NCI-H2107 treated with DMSO at 0.1 percent for 48 hours (cell line): ENCODE measurements at regions not wholly inside any gene's neighbourhood (a gene's known extent, or its start where the extent isn't known, plus 50 kb on each side); places are given as distances from the start of the nearest gene placed in this dataset.
"Not testable (repeated sequence)": the region's sequence is repeated elsewhere in the genome, so short reads cannot be mapped to it uniquely, and the experiment has no call there.

ENCODE experiments used
- DNase-seq: peaks from one replicate; lab custom pipeline; 2025; ENCODE audit not compliant: unreplicated experiment; lab: John Stamatoyannopoulos, UW

DNA sequence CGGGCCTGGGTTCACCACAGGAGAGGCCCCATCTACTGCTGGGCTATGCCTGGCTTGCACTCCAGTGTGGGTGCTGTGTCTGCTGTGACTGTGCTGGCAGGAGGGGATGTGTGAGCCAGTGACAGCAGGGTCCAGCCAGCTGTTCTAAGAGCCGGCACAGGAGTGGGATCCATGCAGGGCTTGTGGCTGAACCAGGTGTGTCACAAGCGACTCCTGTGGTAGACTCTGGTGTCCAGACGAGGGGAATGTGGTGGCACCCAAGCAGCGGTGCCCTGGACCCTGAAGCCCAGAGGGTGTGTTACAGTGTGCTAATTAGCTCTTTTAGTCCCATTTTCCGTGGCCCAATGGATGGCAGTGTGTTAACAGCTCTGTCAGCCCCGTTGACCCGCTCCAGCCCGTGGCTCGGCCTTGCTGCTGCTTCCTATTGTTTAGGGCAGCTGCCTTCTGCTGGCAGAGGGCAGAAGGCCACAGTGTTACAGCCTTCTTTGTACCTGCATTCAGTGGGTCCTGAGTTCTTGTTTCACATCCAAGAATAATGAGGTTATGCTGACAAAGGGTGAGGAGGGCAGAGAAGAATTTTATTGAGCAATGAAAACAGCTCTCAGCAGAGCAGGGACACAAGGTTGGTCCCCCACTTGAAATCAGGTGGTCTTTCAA, 78.5 kb upstream of the RNU6-1 start:
- DNase-seq = no peak

DNA sequence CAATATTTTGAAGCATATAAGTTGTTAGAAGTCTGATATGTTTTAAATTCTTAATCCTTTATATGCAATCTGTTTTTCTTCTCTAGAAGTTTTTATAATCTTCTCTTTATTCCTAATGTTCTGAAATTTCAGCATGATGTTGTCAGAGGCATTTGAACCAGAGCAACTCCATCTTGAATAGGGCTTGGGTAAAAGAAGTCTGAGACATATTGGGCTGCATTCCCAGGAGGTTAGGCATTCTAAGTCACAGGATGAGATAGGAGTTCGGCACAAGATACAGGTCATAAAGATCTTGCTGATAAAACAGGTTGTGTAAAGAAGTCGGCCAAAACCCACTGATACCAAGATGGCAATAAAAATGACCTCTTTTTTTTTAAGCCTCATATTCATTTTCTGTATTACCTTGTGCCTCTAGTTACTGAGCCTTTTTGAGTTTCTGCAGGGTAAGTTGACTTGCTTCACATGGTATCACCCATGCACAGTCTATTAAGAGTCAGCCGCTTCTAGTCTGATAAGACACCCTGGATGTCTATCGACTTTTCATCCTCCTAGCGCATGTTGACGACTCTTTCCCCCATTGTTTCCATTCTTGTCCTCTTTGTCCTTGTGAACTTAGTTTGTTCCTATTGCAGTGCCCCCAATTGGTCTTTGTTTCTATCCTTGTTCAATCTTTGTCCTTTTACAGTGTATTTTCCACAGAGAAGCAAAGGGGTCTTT, 80.8 kb upstream of the RNU6-1 start:
- DNase-seq = no peak

DNA sequence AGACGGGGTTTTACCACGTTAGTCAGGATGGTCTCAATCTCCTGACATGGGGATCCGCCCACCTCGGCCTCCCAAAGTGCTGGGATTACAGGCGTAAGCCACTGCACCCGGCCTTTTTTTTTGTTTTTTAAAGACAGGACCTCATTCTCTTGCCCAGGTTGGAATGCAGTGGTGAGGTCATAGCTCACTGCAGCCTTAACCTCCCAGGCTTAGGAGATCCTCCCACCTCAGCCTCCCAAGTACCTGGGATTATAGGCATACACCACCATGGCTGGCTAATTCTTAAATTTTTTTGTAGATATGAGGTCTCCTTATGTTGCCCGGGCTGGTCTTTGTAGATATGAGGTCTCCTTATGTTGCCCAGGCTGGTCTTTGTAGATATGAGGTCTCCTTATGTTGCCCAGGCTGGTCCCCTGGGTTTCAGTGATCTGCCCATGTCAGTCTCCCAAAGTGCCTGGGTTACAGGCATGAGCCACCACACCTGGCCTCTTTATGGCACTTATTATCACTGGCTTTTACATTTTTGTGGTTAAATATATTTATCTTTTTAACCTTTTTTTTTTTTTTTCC, 82.3 kb upstream of the RNU6-1 start:
- DNase-seq = no peak

DNA sequence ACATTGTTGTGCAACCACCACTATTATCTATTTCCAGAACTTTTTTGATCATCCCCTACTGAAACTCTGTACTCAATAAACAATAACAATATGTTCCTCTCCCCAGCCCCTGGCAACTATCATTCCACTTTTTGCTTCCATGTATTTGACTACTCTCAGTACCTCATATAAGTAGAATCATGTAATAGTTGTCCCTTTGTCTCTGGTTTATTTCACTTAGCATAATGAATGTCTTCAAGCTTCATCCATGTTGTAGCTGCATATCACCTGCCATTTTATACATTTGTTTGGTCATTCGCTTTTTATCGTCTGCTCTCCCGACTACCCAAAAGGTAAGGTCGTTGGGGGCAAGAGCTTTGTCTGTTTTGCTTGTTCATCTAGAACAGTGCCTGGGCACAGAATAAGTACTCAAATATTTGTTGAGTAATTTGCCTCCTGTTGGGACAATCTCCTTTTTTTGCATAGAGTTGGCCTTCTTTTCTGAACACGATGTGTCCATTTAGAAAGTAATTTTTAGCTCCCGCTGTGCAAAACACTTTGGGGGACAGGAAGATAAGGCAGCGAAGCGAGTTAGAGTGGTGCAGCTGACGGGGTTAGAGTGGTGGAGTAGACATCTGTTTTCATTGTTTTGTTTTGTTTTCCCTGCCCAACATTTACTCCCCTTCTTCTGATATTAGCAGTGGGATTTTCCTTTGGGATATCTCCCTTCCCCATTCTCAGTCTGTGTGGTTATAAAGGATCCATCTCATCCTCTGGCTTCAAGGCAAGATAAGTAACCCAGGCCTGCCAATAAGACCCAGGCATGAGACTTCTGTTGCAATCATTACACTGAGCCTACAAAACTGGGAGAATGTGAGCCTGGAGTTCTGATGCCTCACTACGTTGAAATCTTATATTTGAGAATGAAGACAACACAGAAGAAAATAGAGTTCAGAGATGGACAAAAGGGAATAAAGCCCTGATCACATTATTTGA, 83.4 kb upstream of the RNU6-1 start:
- peak; percentile 84 for DNase-seq

DNA sequence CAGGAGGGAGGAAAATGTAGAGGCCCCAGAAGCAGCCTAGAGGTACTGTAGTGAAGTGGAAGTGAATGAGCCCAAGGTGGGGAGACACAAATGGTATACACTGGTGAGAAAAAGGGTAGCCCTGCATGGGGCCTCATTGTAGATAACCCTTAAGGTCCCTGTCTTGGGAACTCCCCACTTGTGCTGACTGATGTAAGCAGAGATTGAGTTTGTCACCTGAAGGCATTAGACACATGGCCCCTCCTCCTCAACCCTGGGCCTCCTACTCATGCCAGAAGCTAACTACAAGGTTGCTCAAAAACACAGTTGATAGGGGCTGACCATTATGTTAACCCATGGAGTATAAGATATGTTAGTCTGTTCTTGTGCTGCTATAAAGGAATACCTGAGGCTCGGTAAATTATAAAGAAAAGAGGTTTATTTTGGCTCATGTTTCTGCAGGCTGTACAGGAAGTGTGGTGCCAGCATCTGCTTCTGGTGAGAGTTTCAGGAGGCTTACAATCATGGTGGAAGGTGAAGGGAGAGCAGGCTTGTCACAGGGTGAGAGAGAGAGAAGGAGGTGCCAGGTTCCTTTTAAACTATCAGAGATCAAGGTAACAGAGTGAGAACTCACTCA, 84.6 kb upstream of the RNU6-1 start:
- no peak for DNase-seq

DNA sequence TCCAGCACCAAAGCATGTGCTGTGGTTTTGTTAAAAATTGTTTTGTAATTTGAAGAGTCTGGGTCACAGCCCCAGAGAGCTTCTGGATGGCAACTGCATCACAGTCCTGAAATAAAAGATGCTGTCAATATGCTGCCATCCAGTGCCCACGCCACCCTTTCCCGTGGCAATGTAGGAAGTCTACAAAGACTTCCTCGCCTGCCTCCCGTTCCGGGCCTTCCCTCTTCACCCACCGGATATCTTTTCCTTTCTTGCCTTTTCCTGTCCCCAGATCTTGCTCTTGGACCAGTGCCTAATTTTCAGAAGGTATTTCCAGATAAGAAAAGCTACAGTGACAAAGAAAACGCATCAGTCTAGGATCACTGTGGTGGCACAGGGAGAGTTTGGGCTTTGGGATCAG, 85.3 kb upstream of the RNU6-1 start:
- DNase-seq = no peak

DNA sequence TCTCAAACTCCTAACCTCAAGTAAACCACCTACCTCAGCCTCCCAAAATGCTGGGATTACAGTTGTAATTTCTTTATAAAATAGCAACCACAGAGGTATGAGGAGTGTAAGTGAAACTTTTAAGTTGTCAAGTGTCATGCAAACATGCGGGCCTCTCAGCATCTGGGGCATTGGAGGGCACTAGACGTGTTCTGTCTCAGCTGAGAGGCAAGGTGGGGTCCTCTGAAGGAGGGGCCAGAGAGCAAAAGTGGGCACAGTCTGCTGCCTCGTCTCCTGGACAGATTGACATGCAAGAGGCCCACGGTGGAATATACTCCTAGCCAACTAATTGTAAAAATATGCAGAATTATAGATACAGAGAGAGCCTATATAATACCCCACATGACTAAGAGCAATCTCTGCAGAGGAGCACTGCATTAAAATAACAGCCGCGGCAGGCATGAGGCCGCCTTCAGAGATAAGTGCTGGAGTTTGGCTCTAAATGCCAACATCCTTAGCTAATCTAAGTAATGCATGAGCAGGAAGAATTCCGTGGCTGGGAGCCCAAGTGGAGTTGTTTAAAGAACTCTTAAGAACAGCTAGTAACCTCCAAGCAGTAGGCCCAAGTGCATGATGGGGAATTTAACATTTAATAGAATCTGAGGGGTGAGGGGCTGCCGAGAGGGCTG, 87.8 kb upstream of the RNU6-1 start:
- DNase-seq = no peak

DNA sequence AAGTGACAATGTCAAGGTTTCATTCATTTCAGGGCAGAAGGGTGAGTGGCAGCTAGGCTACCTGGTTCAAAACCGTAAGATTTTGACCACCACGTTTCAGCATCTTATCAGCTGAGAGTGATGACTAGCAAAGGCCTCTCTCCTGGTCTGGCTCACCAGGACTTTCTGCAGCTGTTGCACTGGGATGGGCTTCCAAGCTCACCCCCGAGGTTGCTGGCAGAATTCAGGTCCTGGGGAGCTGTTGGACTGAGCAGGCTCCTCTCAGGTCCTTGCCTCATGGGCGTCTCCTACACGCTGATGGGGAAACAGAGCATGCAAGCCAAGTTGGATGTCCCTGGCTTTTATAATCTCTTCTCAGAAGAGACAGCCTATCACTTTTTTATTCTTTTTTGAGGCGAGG, 88.8 kb upstream of the RNU6-1 start:
- DNase-seq = no peak

DNA sequence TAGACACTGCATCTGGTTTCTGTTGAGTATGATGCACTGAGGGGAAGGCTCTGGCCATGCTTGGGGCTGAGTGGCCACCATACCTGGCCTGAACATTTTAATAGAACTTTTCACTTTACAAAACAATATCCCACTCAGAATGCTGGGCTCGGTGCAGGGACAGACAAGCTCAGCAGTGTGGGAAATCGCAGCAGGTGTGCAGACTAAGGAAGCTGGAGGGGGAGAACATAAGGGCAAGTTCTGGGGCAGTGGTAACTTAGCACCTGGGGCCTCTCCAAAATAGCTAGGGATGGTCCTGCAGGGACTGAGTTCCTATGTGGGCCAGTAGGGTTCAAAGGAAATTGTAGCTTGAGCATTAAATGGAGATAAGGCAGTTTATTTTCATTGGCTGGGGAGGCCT, 90.9 kb upstream of the RNU6-1 start:
- DNase-seq = no peak

DNA sequence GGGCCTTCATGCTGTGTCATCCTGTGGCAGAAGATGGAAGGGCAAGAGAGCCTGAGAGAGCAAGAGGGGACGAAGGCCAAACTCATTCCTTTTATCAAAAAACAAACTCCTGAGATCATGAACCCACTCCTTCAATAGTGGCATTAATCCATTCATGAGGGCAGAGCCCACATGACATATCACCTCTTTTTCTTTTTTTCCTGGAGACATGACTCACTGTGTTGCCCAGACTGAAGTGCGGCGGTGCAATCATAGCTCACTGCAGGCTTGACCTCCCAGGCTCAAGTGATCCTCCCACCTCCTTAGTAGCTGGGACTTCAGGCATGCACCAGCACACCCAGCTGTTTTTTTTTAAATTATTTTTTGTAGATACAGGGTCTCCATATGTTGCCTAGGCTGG, 92.0 kb upstream of the RNU6-1 start:
- no peak for DNase-seq

DNA sequence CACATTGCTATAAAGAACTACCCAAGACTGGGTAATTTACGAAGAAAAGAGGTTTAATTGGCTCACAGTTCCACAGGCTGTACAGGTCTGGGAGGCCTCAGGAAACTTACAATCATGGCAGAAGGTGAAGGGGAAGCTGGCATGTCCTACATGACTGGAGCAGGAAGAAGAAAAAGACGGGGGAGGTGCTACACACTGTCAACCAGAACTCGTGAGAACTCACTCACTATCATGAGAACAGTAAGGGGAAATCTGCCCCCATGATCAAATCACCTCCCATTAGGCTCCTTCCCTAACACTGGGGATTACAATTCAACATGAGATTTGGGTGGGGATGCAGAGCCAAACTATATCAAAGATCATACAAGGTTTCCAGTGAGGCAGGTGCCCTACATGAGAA, 94.3 kb upstream of the RNU6-1 start:
- not testable (repeated sequence) for DNase-seq

DNA sequence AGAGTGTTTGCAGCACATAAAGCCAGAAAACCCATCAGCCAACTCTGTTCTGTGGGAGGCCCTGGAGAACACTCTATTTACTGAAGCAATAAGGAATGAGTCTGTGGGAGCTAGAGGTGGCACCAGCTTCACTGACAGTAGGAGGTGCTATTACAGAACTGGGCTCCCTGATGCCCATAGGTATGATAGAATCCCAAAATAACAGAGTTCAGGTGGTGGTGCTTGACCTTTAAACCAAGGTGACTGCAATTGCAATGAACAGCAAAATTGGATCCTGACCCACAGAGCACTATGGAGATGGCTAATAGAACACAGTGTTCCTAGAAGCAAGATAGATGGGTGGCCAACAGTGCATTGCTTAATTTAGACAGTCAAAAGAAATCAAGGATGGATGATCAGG, 95.4 kb upstream of the RNU6-1 start:
- no peak for DNase-seq

DNA sequence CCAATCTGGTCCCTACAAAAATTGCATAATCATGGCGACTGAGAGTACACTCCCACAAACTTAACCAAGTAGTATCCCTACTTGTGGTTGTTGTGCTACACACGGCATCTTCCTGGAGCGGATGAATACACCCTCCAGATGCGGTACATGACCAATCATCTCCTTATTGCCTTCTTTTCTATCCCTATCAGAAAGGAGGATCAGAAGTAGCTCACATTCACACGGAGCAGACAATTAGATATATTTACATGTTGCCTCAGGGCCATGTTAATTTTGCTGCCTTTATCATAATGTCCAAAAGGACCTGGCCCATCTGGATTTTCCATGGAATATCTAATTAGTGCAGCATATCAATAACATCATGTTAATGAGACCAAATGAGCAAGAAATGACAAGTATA, 96.4 kb upstream of the RNU6-1 start:
- no peak for DNase-seq

DNA sequence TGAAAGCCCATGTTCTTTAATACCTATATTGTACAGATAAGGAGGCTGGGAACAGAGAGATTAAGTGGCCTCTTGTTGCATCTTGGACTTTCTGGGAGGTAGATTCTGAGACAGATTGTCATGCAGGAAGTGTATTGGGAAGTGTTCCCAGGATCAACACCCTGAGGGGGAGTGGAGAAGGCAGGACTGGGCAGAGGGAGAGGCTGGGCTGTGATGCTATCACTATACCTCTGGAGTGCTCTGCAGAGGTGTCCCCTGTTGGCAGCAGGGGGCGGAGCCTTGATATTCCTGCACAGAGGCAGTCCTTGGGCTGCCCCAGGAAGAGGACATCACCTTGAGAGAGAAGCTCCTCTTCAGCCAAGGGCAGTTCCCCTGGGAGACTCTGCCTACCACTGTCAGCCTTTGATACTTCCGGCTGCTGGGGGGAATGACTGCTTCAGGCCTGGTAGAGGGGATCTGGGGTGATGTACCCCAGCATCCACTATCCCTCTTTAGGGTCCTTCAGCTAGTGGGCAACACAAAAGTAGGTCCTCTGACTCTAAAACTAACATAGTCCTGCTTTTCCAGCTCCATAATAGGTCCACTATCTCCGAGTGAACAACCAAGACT, 97.4 kb upstream of the RNU6-1 start:
- no peak for DNase-seq

DNA sequence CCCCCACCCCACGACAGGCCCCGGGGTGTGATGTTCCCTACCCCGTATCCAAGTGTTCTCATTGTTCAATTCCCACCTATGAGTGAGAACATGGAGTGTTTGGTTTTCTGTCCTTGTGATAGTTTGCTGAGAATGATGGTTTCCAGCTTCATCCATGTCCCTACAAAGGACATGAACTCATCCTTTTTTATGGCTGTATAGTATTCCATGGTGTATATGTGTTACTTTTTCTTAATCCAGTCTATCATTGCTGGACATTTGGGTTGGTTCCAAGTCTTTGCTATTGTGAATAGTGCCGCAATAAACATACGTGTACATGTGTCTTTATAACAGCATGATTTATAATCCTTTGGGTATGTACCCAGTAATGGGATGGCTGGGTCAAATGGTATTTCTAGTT, 99.3 kb upstream of the RNU6-1 start:
- DNase-seq = not testable (repeated sequence)

DNA sequence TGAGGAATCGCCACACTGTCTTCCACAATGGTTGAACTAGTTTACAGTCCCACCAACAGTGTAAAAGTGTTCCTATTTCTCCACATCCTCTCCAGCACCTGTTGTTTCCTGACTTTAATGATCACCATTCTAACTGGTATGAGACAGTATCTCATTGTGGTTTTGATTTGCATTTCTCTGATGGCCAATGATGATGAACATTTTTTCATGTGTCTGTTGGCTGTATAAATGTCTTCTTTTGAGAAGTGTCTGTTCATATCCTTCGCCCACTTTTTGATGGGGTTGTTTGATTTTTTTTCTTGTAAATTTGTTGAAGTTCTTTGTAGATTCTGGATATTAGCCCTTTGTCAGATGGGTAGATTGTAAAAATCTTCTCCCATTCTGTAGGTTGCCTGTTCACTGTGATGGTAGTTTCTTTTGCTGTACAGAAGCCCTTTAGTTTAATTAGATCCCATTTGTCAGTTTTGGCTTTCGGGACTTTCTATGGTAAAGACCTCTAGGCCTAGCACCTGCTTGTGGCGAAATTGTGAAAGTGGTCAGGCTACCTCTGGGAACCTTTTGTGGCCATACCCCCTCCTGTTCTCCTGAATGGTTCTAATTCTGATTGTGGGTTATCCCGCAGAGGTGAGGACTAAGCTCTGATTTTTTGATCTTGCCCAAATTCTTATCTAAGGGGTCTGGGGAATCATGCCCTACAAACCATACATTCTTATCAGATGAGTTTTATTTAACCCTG, 99.9 kb upstream of the RNU6-1 start:
- DNase-seq = not testable (repeated sequence)

DNA sequence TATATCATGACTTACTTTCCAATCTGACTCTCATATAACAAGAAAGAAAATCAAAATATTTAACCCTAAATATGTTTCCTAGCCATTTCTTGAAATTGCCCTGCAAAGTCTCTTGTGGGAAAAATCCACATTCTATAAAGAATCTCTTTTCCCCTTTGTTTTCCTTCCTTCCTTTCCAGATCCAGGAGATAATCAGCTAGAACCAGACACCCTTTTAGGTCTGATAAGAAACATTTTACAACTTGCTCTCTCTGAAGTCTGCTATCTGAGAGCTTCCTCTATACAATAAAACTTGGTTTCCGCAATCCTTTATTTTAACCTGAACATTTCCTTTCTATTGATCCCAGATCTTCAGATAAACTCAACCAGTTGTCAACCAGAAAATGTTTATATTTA, 100.5 kb upstream of the RNU6-1 start:
- DNase-seq = no peak

DNA sequence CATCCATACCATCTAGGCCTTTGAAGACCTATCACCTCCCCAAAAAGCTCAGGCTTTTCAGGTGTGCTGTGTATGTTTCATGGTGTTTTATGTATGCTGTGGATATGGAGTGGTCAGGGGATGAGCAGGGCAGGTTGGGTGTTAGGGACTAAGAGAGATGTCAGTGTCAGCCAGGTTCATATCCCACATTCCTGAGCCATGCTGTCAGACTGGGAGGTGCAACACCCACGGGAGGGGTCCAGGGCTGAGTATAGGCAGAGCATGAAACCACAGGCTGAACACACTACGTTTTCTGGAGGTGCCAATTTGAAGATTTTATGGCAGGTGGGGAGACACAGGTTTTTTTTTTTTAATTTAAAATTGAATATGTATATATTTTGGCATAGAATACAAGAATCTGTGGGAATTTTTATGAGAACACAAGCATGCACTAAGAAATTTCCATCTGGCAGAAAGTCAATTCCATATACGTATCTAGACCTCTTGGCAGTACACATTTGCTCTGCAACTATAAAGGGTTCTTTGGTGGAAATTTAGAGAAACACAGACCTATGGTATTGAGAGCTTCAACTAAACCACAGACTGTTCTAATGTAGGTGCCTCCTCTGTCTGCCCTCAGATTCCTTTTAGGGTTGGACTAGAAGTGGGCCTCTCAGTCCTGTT, 101.9 kb upstream of the RNU6-1 start:
- no peak for DNase-seq

DNA sequence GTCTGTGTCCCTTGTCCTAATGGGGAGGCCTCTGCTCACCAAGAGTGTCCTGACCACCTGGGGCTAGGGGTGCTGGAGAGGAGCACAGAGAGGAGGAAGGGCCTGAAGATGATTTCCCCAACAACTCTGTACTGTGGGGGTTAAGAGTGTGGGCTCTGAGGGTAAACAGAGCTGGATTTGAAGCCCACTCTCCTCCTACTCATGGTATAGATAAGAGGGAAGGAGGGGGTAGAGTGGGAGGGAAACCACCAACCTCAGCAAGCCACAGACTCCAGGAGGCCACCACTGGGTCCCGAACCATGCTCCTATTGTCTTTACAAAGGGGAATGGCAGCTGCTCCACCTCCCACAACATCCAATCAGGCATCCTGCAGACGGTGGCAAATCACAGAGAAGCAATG, 103.6 kb upstream of the RNU6-1 start:
- DNase-seq = no peak
